Left cardiac atrium (tissue), 4 donors: ENCODE measurements at regions not wholly inside any gene's neighbourhood (a gene's known extent, or its start where the extent isn't known, plus 50 kb on each side); places are given as distances from the start of the nearest gene placed in this dataset.

Experiments
- ATAC-seq, 2 donors: fragments of 200-7000 bp; cut with Tn5 transposase; one replicate each; pipeline ENCODE4 v1.9.1; 2020; ENCODE audit warnings: mild to moderate bottlenecking in 2 of 2, moderate library complexity in 2 of 2
- DNase-seq: peaks from one replicate; pipeline ENCODE4 v3.0.0-alpha.2; 2020
- intact Hi-C, 2 donors: fragments of 100-400 bp; cut with DNase I; formaldehyde crosslinking; loops; one replicate each; pipeline versions ENCODE4 v1.14.1 to v1.15.1; 2022 to 2023
- donor health status: DM: no; HTN: yes; CAD: no.
- donor health status: DM: no; HTN: yes; CAD: no; lungs with severe emphysema.
- donor health status: DM: yes; HTN: yes; CAD: no.
- donor health status: Dilated cardiomyopathy.

- intact Hi-C loops = no loop called here
- ATAC-seq = no peak
- no peak for DNase-seq
Measured at GRCh38 chr1:190540366-190540765, 62.7 kb upstream of the BRINP3 start.

DNA sequence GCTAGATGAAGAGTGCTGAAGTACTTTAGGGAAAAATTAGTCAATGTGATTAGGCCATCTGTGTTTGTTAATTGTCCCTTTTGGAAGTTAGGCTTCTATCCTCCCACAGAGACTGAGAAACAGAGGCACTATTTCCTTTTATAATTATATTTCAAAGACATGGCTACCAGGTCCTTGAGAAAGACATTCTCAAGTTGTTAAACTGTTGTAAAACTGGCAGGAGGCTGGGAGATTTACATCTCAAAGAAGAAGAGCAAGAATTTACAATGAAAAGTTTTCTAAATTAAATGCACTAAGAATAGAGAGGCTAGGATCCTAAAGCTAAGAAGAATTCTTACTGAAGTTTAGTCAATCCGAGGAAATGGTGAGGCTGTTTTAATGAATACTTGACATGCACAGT is 74.0 kb upstream of the BRINP3 start:
- intact Hi-C loops = no loop called here
- DNase-seq = no peak

DNA sequence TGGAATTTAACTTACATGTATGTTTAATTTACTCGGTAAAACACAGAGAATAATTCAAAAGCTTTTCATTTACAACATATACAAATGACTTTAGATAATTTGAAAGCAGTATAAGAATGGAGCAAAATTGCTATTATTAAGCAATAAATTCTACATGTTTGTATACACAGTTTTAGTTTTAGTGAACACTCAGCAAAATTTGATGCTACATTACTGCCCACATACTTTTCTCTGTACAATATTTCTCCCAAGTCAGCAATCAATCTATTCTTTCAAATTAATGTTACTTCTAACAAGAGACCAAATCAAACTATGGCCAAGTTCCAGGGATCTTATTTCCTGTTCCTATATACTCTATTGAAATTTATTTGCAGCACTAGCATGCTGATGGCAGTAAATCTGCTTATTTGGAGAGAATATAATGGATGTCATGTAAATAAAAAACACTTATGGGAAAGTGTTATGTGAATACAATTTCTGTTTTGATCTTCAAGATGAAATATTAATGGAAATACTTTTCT is 82.6 kb upstream of the BRINP3 start:
- no peak for DNase-seq
- no peak for ATAC-seq
- intact Hi-C loops = no loop called here

More for the DNA sequence above, 74.0 kb upstream of the BRINP3 start:
- ATAC-seq = no peak

DNA sequence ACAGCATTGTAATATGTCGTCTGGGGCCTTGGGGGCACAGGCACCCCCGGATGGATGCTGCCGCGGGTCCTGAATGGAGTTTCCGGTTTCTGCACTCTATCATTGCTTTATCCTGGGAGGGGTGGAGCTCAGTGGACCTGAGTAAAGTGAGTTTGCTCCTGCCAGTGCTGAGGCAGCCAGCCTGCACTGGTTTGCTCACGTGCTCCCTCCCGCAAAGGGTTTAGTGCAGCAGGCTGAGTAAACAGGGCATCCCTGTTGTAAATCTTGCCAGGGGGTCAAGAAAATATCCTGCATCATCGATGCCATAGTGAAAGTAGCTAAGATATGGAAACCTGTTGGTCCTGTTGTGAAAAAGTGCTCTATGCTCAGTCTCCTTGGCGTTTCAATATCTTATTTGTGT is 85.6 kb upstream of the BRINP3 start:
- no peak for ATAC-seq
- intact Hi-C loops = no loop called here
- no peak for DNase-seq

DNA sequence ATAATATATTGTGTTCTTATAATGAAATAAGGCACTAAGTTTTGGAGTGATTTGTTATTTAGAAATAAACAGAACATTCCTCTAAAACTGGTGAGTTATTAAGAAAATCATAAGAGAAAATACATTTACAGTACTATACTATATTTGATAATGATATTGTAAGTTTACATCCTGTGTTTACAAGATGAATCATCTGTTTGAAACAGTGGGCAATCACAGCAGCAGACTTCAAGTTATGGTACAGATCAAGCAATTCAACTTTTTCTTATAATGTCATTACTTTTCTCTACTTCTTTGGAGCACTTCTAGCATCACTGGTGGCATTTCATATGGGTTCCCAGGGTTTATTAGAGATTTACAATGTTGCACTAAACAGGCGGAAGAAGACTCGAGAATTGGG is 86.5 kb upstream of the BRINP3 start:
- DNase-seq (no peak), ATAC-seq (no peak)
- intact Hi-C loops = no loop called here

GRCh38 chr1:190578017-190578416 is 100.4 kb upstream of the BRINP3 start:
- ATAC-seq (no peak), DNase-seq (no peak)
- intact Hi-C loops = no loop called here

- intact Hi-C loops = no loop called here
- ATAC-seq (no peak), DNase-seq (no peak)
Measured at GRCh38 chr1:190578526-190578925, 100.9 kb upstream of the BRINP3 start.

- no peak for DNase-seq
- no peak for ATAC-seq
- intact Hi-C loops = no loop called here
Measured at GRCh38 chr1:190579552-190580193, 102.0 kb upstream of the BRINP3 start.

GRCh38 chr1:190583862-190584261 is 106.2 kb upstream of the BRINP3 start:
- DNase-seq (no peak), ATAC-seq (no peak)
- intact Hi-C loops = no loop called here

DNA sequence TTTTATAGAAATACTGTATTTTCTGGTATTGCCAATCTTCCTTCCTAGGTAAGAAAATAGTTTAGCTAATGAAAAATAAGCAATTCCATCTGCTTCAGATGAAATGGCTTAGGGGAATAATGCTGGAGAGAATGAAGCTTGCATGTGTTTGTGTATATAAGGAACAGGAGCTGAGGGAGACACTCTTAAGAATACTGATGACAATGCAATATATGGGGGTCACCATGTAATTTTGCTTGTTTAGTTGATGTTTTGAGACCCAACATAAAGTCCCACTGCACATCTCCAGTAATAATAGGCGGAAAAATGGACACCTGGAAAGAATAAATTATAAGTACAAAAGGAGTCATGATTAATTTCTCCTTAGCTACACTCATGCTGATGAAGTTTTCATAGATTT is 110.8 kb upstream of the BRINP3 start:
- DNase-seq = no peak
- intact Hi-C loops = no loop called here
- ATAC-seq = no peak

- DNase-seq (no peak), ATAC-seq (no peak)
- intact Hi-C loops = no loop called here
Measured at GRCh38 chr1:190595438-190595837, 117.8 kb upstream of the BRINP3 start.

DNA sequence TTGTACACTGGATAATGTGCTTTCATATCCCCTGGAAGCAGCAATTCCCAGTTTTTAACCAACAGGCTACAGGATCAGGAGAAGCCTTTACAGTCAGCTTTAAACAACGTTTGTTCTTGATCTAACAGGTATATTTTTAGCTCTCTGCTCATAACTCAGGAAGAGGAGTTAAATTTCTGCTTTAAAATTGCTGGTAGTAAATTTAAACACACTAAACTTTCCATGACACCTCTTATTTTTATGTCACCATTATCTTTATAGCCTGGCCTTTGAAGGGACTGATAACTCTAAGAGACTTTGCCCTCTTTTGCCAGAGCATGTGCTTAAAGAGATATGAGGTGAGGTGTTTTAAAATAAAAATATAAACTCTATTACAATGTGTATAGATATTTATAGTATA is 119.6 kb upstream of the BRINP3 start:
- no peak for DNase-seq
- intact Hi-C loops = no loop called here
- ATAC-seq = peak in 1 of 2 donors; percentile 34

DNA sequence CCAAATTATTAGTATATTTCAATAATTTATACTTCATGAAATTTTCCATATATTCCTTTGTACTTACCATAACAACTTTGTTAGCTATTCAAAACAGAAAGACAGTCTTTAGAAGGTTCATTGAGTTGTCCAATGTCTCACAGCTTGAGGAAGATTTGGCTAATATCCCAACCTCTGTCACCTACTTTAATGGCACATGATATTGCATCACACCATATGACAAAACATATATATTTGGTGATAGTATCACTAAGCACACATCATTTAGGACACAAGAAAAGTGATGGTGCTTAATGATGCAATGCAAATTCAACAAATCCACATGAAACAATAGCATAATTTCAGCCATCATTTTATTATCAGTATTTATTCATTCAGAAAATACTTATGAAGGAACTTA is 122.0 kb upstream of the BRINP3 start:
- intact Hi-C loops = no loop called here
- DNase-seq = no peak
- ATAC-seq = no peak

- no peak for DNase-seq
- ATAC-seq = no peak
- intact Hi-C loops = no loop called here
Measured at GRCh38 chr1:190602325-190602724, 124.7 kb upstream of the BRINP3 start.

- intact Hi-C loops = no loop called here
- DNase-seq = no peak
- peak in 1 of 2 donors; percentile 59 for ATAC-seq
Measured at GRCh38 chr1:190608282-190608681, 130.6 kb upstream of the BRINP3 start.

DNA sequence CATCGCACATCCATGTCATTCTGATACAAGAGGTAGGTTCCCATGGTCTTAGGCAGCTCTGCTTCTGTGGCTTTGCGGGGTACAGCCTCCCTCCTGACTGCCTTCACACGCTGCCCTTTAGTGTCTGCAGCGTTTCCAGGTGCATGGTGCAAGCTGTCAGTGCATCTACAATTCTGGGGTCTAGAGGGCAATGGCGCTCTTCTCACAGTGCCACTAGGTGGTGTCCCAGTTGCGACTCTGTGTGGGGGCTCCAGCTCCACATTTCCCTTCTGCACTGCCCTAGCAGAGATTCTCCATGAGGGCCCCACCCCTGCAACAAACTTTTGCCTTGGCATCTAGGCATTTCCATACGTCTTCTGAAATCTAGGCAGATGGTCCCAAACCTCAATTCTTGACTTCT is 138.2 kb upstream of the BRINP3 start:
- no peak for ATAC-seq
- intact Hi-C loops = no loop called here
- DNase-seq = no peak

GRCh38 chr1:190616235-190616634 is 138.6 kb upstream of the BRINP3 start:
- intact Hi-C loops = no loop called here
- ATAC-seq (no peak), DNase-seq (no peak)

DNA sequence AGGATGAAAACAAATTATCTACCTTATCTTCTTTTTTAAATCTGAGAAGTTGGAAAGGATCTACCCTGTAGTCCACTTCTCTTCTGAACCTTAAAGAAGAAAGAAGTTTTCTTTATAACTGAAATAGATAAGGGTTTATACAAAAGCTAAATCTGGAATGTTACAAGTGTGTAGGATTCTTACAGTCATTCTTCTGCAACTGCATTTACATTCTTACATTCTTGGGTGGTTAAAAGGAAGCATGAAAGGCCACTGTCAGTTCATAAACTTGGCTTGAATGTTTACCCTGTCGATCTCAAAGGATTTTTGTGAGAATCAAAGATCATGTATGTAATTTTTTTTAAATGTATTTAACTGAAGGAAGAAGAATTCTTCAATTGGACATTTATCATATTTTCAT is 142.1 kb upstream of the BRINP3 start:
- no peak for DNase-seq
- intact Hi-C loops = no loop called here
- ATAC-seq = no peak

- intact Hi-C loops = no loop called here
- ATAC-seq (no peak), DNase-seq (no peak)
Measured at GRCh38 chr1:190633488-190633887, 155.8 kb upstream of the BRINP3 start.

DNA sequence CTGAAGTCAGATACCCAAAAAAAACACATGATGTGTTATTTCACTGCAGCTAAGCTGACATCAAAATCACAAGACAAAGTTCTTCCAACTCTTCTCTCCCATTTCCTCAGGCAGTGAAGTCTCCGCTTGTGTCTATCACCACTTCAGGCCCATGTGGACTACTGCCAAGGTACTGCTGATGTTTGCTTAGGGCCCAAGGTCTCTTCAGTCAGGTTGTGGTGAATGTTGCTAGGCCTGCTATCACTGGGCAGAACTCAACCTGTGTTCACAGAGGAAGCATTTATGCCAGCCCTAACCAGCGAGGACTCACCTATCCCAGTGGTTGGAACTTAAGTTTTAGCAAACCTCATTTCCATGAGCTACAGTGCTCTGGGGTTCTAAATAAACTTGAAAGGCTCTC is 156.5 kb upstream of the BRINP3 start:
- intact Hi-C loops = no loop called here
- DNase-seq (no peak), ATAC-seq (no peak)

- intact Hi-C loops = no loop called here
- DNase-seq = no peak
- ATAC-seq = no peak
Measured at GRCh38 chr1:190649553-190649952, 171.9 kb upstream of the BRINP3 start.

GRCh38 chr1:190658907-190659306 is 181.2 kb upstream of the BRINP3 start:
- DNase-seq (no peak), ATAC-seq (no peak)
- intact Hi-C loops = no loop called here
